ENCODE measurements at regions not wholly inside any gene's neighbourhood (a gene's known extent, or its start where the extent isn't known, plus 50 kb on each side); places are given as distances from the start of the nearest gene placed in this dataset.

GRCh38 chr2:173583196-173583595 is 228.5 kb downstream of the CDCA7 start:
- Histone ChIP-seq H4K20me1 (ENCODE audit: low read depth, low read length) (no peaks in the 10 kb centered on the region), H3K27me3 (ENCODE audit: low read length) (no peaks in the 10 kb centered on the region), H3K9me3 (ENCODE audit: insufficient read depth, low read length) (no peaks in the 10 kb centered on the region), H3F3A (ENCODE audit: insufficient read depth) (no peaks in the 10 kb centered on the region), H3K79me2 (ENCODE audit: insufficient read depth, low read length) (no peaks in the 10 kb centered on the region), H3K9ac (ENCODE audit: low read length) (no peak overlapping the region), H3K4me2 (ENCODE audit: low read depth, low read length, poor library complexity, severe bottlenecking) (no peak overlapping the region), H2AFZ (ENCODE audit: low read depth, low read length, severe bottlenecking) (no peak overlapping the region), H3K27ac (ENCODE audit: low read depth, low read length) (no peak overlapping the region), H3K36me3 (ENCODE audit: low read length) (no peaks in the 10 kb centered on the region), H3K4me3 (ENCODE audit: insufficient read depth, low read length, poor library complexity, severe bottlenecking) (no peak overlapping the region), H3K9me2 (replicated peaks; ENCODE audit: insufficient read depth, low read length) (no peaks in the 10 kb centered on the region)
- TF ChIP-seq EZH2phosphoT487 (conservative IDR thresholded peaks at IDR 0.05; ENCODE audit: low read length) (no peak), CTCF (IDR thresholded peaks at IDR 0.05; ENCODE audit: insufficient read depth, low read length, poor library complexity, severe bottlenecking) (no peak)

- H3K27me3 ChIP-seq (ENCODE audit: low read length), result no peaks in the 10 kb centered on the region
- no peak overlapping the region for H3K4me2 ChIP-seq (ENCODE audit: low read depth, low read length, poor library complexity, severe bottlenecking)
- H3K36me3 ChIP-seq (ENCODE audit: low read length), result no peaks in the 10 kb centered on the region
- TF ChIP-seq CTCF (IDR thresholded peaks at IDR 0.05; ENCODE audit: insufficient read depth, low read length, poor library complexity, severe bottlenecking), result no peak
- TF ChIP-seq EZH2phosphoT487 (conservative IDR thresholded peaks at IDR 0.05; ENCODE audit: low read length), result no peak
- H3K9ac ChIP-seq (ENCODE audit: low read length), result no peak overlapping the region
- H3F3A ChIP-seq (ENCODE audit: insufficient read depth), result no peaks in the 10 kb centered on the region
- H3K4me3 ChIP-seq (ENCODE audit: insufficient read depth, low read length, poor library complexity, severe bottlenecking), result no peak overlapping the region
- no peak overlapping the region for H2AFZ ChIP-seq (ENCODE audit: low read depth, low read length, severe bottlenecking)
- H3K9me3 ChIP-seq (ENCODE audit: insufficient read depth, low read length), result no peaks in the 10 kb centered on the region
- H3K9me2 ChIP-seq (replicated peaks; ENCODE audit: insufficient read depth, low read length), result no peaks in the 10 kb centered on the region
- H3K79me2 ChIP-seq (ENCODE audit: insufficient read depth, low read length), result no peaks in the 10 kb centered on the region
- H4K20me1 ChIP-seq (ENCODE audit: low read depth, low read length), result no peaks in the 10 kb centered on the region
- H3K27ac ChIP-seq (ENCODE audit: low read depth, low read length), result no peak overlapping the region
Observed at GRCh38 chr2:173584000-173584399, 229.3 kb downstream of the CDCA7 start.

- Histone ChIP-seq H2AFZ (ENCODE audit: low read depth, low read length, severe bottlenecking) (no peak overlapping the region), H3K9ac (ENCODE audit: low read length) (no peak overlapping the region)
- TF ChIP-seq EZH2phosphoT487 (conservative IDR thresholded peaks at IDR 0.05; ENCODE audit: low read length), result no peak
- TF ChIP-seq CTCF (IDR thresholded peaks at IDR 0.05; ENCODE audit: insufficient read depth, low read length, poor library complexity, severe bottlenecking), result no peak
Observed at GRCh38 chr2:173584676-173585458, 230.2 kb downstream of the CDCA7 start.

More at GRCh38 chr2:173584676-173585458, 230.2 kb downstream of the CDCA7 start:
- Histone ChIP-seq H3K27me3 (ENCODE audit: low read length) (no peaks in the 10 kb centered on the region), H3K4me2 (ENCODE audit: low read depth, low read length, poor library complexity, severe bottlenecking) (no peak overlapping the region), H3K27ac (ENCODE audit: low read depth, low read length) (no peak overlapping the region), H3K79me2 (ENCODE audit: insufficient read depth, low read length) (no peaks in the 10 kb centered on the region), H3K4me3 (ENCODE audit: insufficient read depth, low read length, poor library complexity, severe bottlenecking) (no peak overlapping the region), H3K9me2 (replicated peaks; ENCODE audit: insufficient read depth, low read length) (no peaks in the 10 kb centered on the region), H3F3A (ENCODE audit: insufficient read depth) (no peaks in the 10 kb centered on the region), H3K36me3 (ENCODE audit: low read length) (no peaks in the 10 kb centered on the region), H4K20me1 (ENCODE audit: low read depth, low read length) (no peaks in the 10 kb centered on the region), H3K9me3 (ENCODE audit: insufficient read depth, low read length) (no peaks in the 10 kb centered on the region)
